ENCODE measurements at regions not wholly inside any gene's neighbourhood (a gene's known extent, or its start where the extent isn't known, plus 50 kb on each side); places are given as distances from the start of the nearest gene placed in this dataset.

DNA sequence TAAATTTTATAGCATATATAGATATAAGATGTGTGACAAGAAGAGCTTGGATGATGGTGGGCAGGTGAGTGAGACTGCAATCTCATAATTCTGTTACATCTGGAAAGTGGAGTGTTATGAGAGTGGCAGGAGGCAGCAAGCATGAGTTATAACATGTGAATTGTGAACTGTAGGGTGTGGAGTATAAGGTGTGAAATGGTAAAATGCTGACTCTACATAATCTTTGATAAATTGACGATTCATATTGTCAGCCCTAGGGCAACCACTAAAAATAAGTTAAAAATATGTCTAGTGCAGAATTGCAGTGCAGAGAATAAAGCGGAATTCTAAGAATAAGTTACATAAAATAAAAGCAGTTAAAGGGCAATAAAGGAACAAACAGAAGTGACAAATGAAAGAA is 74.8 kb upstream of the AKR1E2 start:
- TF ChIP-seq, protein P1, sequence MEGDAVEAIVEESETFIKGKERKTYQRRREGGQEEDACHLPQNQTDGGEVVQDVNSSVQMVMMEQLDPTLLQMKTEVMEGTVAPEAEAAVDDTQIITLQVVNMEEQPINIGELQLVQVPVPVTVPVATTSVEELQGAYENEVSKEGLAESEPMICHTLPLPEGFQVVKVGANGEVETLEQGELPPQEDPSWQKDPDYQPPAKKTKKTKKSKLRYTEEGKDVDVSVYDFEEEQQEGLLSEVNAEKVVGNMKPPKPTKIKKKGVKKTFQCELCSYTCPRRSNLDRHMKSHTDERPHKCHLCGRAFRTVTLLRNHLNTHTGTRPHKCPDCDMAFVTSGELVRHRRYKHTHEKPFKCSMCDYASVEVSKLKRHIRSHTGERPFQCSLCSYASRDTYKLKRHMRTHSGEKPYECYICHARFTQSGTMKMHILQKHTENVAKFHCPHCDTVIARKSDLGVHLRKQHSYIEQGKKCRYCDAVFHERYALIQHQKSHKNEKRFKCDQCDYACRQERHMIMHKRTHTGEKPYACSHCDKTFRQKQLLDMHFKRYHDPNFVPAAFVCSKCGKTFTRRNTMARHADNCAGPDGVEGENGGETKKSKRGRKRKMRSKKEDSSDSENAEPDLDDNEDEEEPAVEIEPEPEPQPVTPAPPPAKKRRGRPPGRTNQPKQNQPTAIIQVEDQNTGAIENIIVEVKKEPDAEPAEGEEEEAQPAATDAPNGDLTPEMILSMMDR (IDR thresholded peaks at IDR 0.05; ENCODE audit: insufficient read depth, low read depth, low read length, missing control alignments) = no peak
- no peak overlapping the region for H3K4me3 ChIP-seq (ENCODE audit: low read length)
- peak; percentile 19 for DNase-seq (ENCODE audit: low read depth)

DNA sequence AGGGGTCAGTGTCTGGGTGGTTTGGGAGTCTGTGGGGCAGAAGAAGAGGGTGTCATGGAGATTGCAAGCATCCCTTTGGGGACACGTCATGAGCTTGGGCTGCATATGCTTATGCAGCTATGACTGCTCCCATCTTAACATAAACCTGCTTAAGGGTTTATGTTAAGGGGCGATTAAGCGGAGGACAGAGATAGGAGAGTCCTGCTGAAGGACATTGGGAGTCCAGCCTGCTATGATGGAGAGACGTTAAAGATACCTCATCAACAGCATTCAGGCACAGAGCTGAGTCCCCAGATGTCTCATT is 76.8 kb upstream of the AKR1E2 start:
- H3K4me3 ChIP-seq (ENCODE audit: low read length) = no peak overlapping the region

DNA sequence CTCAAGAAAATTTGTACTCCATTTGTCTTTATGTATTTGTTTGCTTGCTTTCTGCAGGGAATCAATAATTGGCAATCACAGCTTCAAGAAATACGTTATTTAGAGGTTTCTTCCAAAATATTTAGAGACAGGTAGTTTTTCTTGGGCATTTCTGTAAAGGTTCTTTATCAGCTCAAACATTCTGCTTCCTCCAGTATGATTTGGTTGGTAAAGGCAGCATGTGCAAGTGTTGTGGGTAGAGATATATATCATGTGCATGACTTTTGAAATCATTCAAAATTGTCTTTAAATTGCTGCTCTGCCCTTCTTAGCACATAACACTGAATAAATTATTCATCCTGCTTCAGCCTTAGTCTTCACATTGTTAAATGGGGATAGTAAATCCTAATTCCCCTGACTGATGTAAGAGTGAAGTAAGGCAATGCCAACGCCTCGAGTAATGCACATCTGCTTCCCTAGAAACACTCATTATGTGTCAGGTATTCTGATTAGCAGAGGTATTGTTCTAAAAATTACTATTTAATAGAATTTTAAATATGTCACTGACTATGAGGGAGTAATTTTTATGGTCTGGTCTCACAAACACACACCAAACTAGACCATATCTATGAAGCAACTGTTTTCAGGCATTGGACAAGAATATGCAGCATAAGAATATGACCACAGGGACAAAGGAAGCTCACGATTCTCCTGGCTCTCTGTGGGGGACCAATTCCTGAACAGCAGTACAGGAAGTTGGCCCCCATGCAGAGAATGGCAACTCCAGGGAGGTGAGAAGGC is 77.3 kb upstream of the AKR1E2 start:
- no peak overlapping the region for H3K4me3 ChIP-seq (ENCODE audit: low read length)
- TF ChIP-seq, protein P1 (IDR thresholded peaks at IDR 0.05; ENCODE audit: insufficient read depth, low read depth, low read length, missing control alignments) = no peak
- peak; percentile 58 for DNase-seq (ENCODE audit: low read depth)

More for the DNA sequence above, 76.8 kb upstream of the AKR1E2 start:
- DNase-seq (ENCODE audit: low read depth) = no peak
- TF ChIP-seq, protein P1 (IDR thresholded peaks at IDR 0.05; ENCODE audit: insufficient read depth, low read depth, low read length, missing control alignments) = no peak

DNA sequence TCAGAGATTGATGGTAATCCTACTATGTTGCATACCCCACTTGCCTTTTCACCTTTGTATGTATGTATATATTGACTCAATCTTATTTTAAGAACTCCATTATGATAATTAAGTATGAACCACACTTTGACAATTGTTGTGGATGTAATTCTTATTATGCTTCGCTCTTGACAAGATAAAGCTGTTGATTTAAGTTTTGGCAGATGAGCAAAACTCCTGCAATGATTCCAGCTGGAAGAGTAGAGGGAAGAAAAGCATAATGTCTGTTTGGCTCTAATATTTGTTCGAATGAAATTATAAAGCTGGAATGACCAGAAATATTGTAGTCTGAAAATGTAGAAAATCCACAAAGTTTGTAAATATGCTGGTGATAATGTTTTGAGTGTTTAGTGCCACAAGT is 83.8 kb upstream of the AKR1E2 start:
- H3K4me3 ChIP-seq (ENCODE audit: low read length) = no peak overlapping the region
- DNase-seq (ENCODE audit: low read depth) = no peak
- TF ChIP-seq, protein P1 (IDR thresholded peaks at IDR 0.05; ENCODE audit: insufficient read depth, low read depth, low read length, missing control alignments) = no peak

DNA sequence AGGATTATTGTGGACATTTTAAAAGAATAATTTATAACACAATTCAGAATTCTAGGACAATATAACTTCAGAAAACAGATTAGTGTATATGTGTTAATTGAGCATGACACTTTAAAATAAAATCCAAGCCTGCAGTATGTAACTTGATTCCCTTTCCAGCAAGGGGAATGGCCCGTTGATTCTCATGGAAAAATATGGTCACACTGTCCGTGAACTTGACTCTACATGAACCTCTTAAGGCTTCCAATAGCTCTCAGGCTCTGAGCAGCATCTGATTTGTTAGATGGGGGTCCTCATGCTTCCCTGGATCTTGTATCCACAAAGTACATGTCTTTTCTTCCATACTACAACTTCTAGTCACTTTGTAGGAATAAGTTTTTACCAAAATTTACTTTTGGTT is 85.5 kb upstream of the AKR1E2 start:
- TF ChIP-seq, protein P1 (IDR thresholded peaks at IDR 0.05; ENCODE audit: insufficient read depth, low read depth, low read length, missing control alignments) = no peak
- H3K4me3 ChIP-seq (ENCODE audit: low read length) = no peak overlapping the region
- DNase-seq (ENCODE audit: low read depth) = no peak

- H3K4me3 ChIP-seq (ENCODE audit: low read length) = no peak overlapping the region
- DNase-seq (ENCODE audit: low read depth) = no peak
- TF ChIP-seq, protein P1 (IDR thresholded peaks at IDR 0.05; ENCODE audit: insufficient read depth, low read depth, low read length, missing control alignments) = no peak
Observed at GRCh38 chr10:4736608-4737007, 89.4 kb upstream of the AKR1E2 start.

DNA sequence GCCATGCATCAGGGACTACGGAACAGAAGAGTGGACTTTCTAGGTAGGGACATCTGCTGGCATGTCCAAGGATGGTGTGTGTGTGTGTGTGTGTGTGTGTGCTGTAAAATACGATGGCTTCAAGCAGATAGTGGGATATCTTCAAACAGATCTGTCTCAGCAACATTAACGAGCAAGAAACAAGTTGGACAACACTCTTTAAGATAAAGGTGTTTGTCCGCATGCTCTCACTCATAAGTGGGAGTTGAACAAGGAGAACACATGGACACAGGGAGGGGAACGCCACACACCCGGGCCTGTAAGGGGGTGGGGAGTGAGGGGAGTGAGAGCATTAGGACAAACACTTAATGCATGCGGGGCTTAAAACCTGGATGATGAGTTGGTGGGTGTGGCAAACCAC is 89.8 kb upstream of the AKR1E2 start:
- TF ChIP-seq, protein P1 (IDR thresholded peaks at IDR 0.05; ENCODE audit: insufficient read depth, low read depth, low read length, missing control alignments) = no peak
- H3K4me3 ChIP-seq (ENCODE audit: low read length) = no peak overlapping the region
- DNase-seq (ENCODE audit: low read depth) = no peak
